ENCODE measurements at regions not wholly inside any gene's neighbourhood (a gene's known extent, or its start where the extent isn't known, plus 50 kb on each side); places are given as distances from the start of the nearest gene placed in this dataset.

DNA sequence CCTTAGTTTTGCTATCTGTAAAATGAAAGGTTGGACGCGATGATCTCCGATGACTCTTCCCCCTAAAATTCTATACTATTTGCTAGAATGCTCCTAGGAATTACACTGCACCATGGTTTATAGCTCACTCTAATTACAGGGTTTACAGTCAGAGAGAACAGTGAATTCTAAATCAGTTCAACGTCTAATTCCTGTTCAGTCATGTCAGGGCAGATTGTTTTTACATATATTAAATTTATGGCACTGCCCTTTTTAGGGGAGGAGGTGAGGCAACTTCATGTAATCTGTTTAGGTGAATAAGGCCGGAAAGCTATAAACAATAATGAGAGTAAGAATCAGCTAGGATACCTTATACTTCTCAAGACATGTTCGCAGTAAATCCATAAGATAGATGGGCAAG is 293.9 kb downstream of the BAMBI start:
- DNase-seq (ENCODE audit: low spot score), result no peak
- Histone ChIP-seq H3K27ac (ENCODE audit: low read depth in 1 of 2, low read length in 2 of 2) (no peak overlapping the region), H3K4me3 (ENCODE audit: low read depth in 1 of 3, low read length in 3 of 3) (no peak overlapping the region), H3K27me3 (ENCODE audit: control insufficient read depth in 4 of 4, insufficient read depth in 4 of 4, low read length in 3 of 4) (no peaks in the 10 kb centered on the region), H3K4me1 (ENCODE audit: control insufficient read depth in 4 of 4, insufficient read depth in 4 of 4, low read length in 3 of 4) (no peaks in the 10 kb centered on the region), H3K9ac (ENCODE audit: low read depth in 1 of 2, low read length in 2 of 2) (no peak overlapping the region), H3K9me3 (ENCODE audit: control insufficient read depth in 4 of 4, low read length in 3 of 4) (no peaks in the 10 kb centered on the region), H3K36me3 (ENCODE audit: control insufficient read depth in 4 of 4, insufficient read depth in 3 of 4, low read depth in 1 of 4, low read length in 3 of 4) (no peaks in the 10 kb centered on the region)
- 96% methylated on average over 6 of the region's 6 CpGs for WGBS
- no peak for TF ChIP-seq FOXA1 (IDR thresholded peaks at IDR 0.05)
- TF ChIP-seq HNF4G (IDR thresholded peaks at IDR 0.05), result no peak
- no peak for TF ChIP-seq NR2F2 (IDR thresholded peaks at IDR 0.05)
- no peak for TF ChIP-seq SP1 (IDR thresholded peaks at IDR 0.05)
- TF ChIP-seq, protein P1, sequence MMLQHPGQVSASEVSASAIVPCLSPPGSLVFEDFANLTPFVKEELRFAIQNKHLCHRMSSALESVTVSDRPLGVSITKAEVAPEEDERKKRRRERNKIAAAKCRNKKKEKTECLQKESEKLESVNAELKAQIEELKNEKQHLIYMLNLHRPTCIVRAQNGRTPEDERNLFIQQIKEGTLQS (IDR thresholded peaks at IDR 0.05), result no peak
- TF ChIP-seq, protein P2, sequence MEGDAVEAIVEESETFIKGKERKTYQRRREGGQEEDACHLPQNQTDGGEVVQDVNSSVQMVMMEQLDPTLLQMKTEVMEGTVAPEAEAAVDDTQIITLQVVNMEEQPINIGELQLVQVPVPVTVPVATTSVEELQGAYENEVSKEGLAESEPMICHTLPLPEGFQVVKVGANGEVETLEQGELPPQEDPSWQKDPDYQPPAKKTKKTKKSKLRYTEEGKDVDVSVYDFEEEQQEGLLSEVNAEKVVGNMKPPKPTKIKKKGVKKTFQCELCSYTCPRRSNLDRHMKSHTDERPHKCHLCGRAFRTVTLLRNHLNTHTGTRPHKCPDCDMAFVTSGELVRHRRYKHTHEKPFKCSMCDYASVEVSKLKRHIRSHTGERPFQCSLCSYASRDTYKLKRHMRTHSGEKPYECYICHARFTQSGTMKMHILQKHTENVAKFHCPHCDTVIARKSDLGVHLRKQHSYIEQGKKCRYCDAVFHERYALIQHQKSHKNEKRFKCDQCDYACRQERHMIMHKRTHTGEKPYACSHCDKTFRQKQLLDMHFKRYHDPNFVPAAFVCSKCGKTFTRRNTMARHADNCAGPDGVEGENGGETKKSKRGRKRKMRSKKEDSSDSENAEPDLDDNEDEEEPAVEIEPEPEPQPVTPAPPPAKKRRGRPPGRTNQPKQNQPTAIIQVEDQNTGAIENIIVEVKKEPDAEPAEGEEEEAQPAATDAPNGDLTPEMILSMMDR (IDR thresholded peaks at IDR 0.05; ENCODE audit: low read depth, low read length, missing input control), result no peak
- TF ChIP-seq HNF4A (conservative IDR thresholded peaks at IDR 0.05), result no peak
- no peak for TF ChIP-seq JUND (IDR thresholded peaks at IDR 0.05)
- TF ChIP-seq TAF1 (conservative IDR thresholded peaks at IDR 0.05), result no peak
- TF ChIP-seq RXRA (IDR thresholded peaks at IDR 0.05), result no peak

- no peaks in the 10 kb centered on the region for H3K36me3 ChIP-seq (ENCODE audit: control insufficient read depth in 4 of 4, insufficient read depth in 3 of 4, low read depth in 1 of 4, low read length in 3 of 4)
- WGBS, result 93% methylated on average over 5 of the region's 5 CpGs
- H3K27ac ChIP-seq (ENCODE audit: low read depth in 1 of 2, low read length in 2 of 2), result no peak overlapping the region
- H3K9me3 ChIP-seq (ENCODE audit: control insufficient read depth in 4 of 4, low read length in 3 of 4), result no peaks in the 10 kb centered on the region
- no peaks in the 10 kb centered on the region for H3K4me1 ChIP-seq (ENCODE audit: control insufficient read depth in 4 of 4, insufficient read depth in 4 of 4, low read length in 3 of 4)
- no peak for DNase-seq (ENCODE audit: low spot score)
- H3K4me3 ChIP-seq (ENCODE audit: low read depth in 1 of 3, low read length in 3 of 3), result no peak overlapping the region
- TF ChIP-seq RAD21 (IDR thresholded peaks at IDR 0.05) (no peak), HNF4G (IDR thresholded peaks at IDR 0.05) (no peak), HNF4A (conservative IDR thresholded peaks at IDR 0.05) (no peak), NR2F2 (IDR thresholded peaks at IDR 0.05) (no peak), GABPA (IDR thresholded peaks at IDR 0.05 in 1 of 2, conservative IDR thresholded peaks at IDR 0.05 in 1 of 2) (no peak), JUND (IDR thresholded peaks at IDR 0.05) (no peak), YY1 (IDR thresholded peaks at IDR 0.05) (no peak), TAF1 (conservative IDR thresholded peaks at IDR 0.05) (no peak), RXRA (IDR thresholded peaks at IDR 0.05) (no peak), FOXA1 (IDR thresholded peaks at IDR 0.05) (no peak), FOXA2 (IDR thresholded peaks at IDR 0.05) (no peak)
- TF ChIP-seq, protein P3, sequence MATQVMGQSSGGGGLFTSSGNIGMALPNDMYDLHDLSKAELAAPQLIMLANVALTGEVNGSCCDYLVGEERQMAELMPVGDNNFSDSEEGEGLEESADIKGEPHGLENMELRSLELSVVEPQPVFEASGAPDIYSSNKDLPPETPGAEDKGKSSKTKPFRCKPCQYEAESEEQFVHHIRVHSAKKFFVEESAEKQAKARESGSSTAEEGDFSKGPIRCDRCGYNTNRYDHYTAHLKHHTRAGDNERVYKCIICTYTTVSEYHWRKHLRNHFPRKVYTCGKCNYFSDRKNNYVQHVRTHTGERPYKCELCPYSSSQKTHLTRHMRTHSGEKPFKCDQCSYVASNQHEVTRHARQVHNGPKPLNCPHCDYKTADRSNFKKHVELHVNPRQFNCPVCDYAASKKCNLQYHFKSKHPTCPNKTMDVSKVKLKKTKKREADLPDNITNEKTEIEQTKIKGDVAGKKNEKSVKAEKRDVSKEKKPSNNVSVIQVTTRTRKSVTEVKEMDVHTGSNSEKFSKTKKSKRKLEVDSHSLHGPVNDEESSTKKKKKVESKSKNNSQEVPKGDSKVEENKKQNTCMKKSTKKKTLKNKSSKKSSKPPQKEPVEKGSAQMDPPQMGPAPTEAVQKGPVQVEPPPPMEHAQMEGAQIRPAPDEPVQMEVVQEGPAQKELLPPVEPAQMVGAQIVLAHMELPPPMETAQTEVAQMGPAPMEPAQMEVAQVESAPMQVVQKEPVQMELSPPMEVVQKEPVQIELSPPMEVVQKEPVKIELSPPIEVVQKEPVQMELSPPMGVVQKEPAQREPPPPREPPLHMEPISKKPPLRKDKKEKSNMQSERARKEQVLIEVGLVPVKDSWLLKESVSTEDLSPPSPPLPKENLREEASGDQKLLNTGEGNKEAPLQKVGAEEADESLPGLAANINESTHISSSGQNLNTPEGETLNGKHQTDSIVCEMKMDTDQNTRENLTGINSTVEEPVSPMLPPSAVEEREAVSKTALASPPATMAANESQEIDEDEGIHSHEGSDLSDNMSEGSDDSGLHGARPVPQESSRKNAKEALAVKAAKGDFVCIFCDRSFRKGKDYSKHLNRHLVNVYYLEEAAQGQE (IDR thresholded peaks at IDR 0.05), result no peak
- TF ChIP-seq, protein P1 (IDR thresholded peaks at IDR 0.05), result no peak
- TF ChIP-seq, protein P2 (IDR thresholded peaks at IDR 0.05; ENCODE audit: low read depth, low read length, missing input control), result no peak
- no peaks in the 10 kb centered on the region for H3K27me3 ChIP-seq (ENCODE audit: control insufficient read depth in 4 of 4, insufficient read depth in 4 of 4, low read length in 3 of 4)
- no peak overlapping the region for H3K9ac ChIP-seq (ENCODE audit: low read depth in 1 of 2, low read length in 2 of 2)
Measured at GRCh38 chr10:28971764-28972163, 294.4 kb downstream of the BAMBI start.
